Loucy (cell line): ENCODE measurements at regions not wholly inside any gene's neighbourhood (a gene's known extent, or its start where the extent isn't known, plus 50 kb on each side); places are given as distances from the start of the nearest gene placed in this dataset.

Experiments used
- H2AFZ ChIP-seq: fragments of 200-600 bp; sonication (generic); 2 replicates; pipeline ENCODE4 v1.6.0; 2016; ENCODE audit warnings: antibody characterized with exemption, mild to moderate bottlenecking, low read length, moderate library complexity
- H3F3A ChIP-seq: fragments of 200-600 bp; 2 replicates; pipeline ENCODE4 v1.6.0; 2016; ENCODE audit warnings: antibody characterized with exemption, low read depth, mild to moderate bottlenecking
- H3K27me3 ChIP-seq: fragments of 200-600 bp; sonication (generic); 2 replicates; pipeline ENCODE4 v1.6.1; 2014; ENCODE audit warnings: low read length, mild to moderate bottlenecking; ENCODE audit not compliant: insufficient read depth, poor library complexity, severe bottlenecking
- H3K36me3 ChIP-seq: fragments of 200-600 bp; sonication (generic); 2 replicates; pipeline ENCODE4 v1.6.1; 2016; ENCODE audit warnings: low read length; ENCODE audit not compliant: insufficient read depth
- H3K4me1 ChIP-seq: fragments of 200-600 bp; sonication (generic); 2 replicates; pipeline ENCODE4 v1.5.1; 2014; ENCODE audit warnings: low read length, mild to moderate bottlenecking; ENCODE audit not compliant: insufficient read depth, poor library complexity, severe bottlenecking
- H3K4me2 ChIP-seq: fragments of 200-600 bp; sonication (generic); 2 replicates; pipeline ENCODE4 v1.6.0; 2014; ENCODE audit warnings: antibody characterized with exemption, low read length, low read depth, mild to moderate bottlenecking; ENCODE audit not compliant: poor library complexity, severe bottlenecking
- H3K4me3 ChIP-seq: fragments of 200-600 bp; sonication (generic); 2 replicates; pipeline ENCODE4 v1.5.1; 2014; ENCODE audit warnings: low read length, mild to moderate bottlenecking, mixed read lengths; ENCODE audit not compliant: poor library complexity, severe bottlenecking
- H3K79me2 ChIP-seq: fragments of 200-600 bp; sonication (generic); 2 replicates; pipeline ENCODE4 v1.6.1; 2014; ENCODE audit warnings: low read length; ENCODE audit not compliant: insufficient read depth
- H3K9ac ChIP-seq: fragments of 200-600 bp; sonication (generic); 2 replicates; pipeline ENCODE4 v1.6.0; 2014; ENCODE audit warnings: mild to moderate bottlenecking, low read depth, low read length, moderate library complexity; ENCODE audit not compliant: poor library complexity, severe bottlenecking
- H3K9me2 ChIP-seq: fragments of 200-600 bp; sonication (generic); replicated peaks from 2 replicates; pipeline ENCODE4 v1.6.1; 2016; ENCODE audit warnings: low read depth, low read length, mixed read lengths
- H3K9me3 ChIP-seq: fragments of 200-600 bp; sonication (generic); 2 replicates; pipeline ENCODE4 v1.6.1; 2014; ENCODE audit warnings: mild to moderate bottlenecking, antibody characterized with exemption, low read length, low read depth; ENCODE audit not compliant: insufficient read depth
- H4K20me1 ChIP-seq: fragments of 200-600 bp; sonication (generic); 2 replicates; pipeline ENCODE4 v1.6.0; 2014; ENCODE audit warnings: antibody characterized with exemption, low read length, mild to moderate bottlenecking; ENCODE audit not compliant: insufficient read depth, poor library complexity, severe bottlenecking
- CTCF ChIP-seq: fragments of 200-600 bp; sonication (generic); conservative IDR thresholded peaks from 2 replicates; pipeline ENCODE4 v1.5.1; 2014; ENCODE audit warnings: mild to moderate bottlenecking, antibody characterized with exemption, low read length
- EZH2phosphoT487 ChIP-seq: fragments of 200-600 bp; IDR thresholded peaks from 2 replicates; pipeline ENCODE4 v1.6.1; 2018; ENCODE audit warnings: antibody characterized with exemption, mild to moderate bottlenecking, moderate library complexity, borderline replicate concordance

GRCh38 chr3:59631482-59631881 lies 581.7 kb upstream of the CFAP20DC start:
- no peak overlapping the region for H3K9ac ChIP-seq
- H3K4me3 ChIP-seq, result no peak overlapping the region
- no peaks in the 10 kb centered on the region for H3K27me3 ChIP-seq
- H2AFZ ChIP-seq, result no peak overlapping the region
- H3K36me3 ChIP-seq, result no peaks in the 10 kb centered on the region
- no peaks in the 10 kb centered on the region for H3K9me3 ChIP-seq
- H3K4me1 ChIP-seq, result peaks cover 8% of the 10 kb centered on the region
- TF ChIP-seq EZH2phosphoT487 (no peak), CTCF (no peak)
- no peaks in the 10 kb centered on the region for H4K20me1 ChIP-seq
- no peaks in the 10 kb centered on the region for H3K9me2 ChIP-seq
- no peaks in the 10 kb centered on the region for H3F3A ChIP-seq
- no peaks in the 10 kb centered on the region for H3K79me2 ChIP-seq
- no peak overlapping the region for H3K4me2 ChIP-seq

- Histone ChIP-seq H3F3A (no peaks in the 10 kb centered on the region), H3K4me3 (no peak overlapping the region), H3K9me3 (no peaks in the 10 kb centered on the region), H3K4me1 (no peaks in the 10 kb centered on the region), H3K9me2 (no peaks in the 10 kb centered on the region), H2AFZ (no peak overlapping the region), H3K4me2 (no peak overlapping the region), H3K27me3 (no peaks in the 10 kb centered on the region), H3K36me3 (no peaks in the 10 kb centered on the region), H3K79me2 (no peaks in the 10 kb centered on the region), H3K9ac (no peak overlapping the region), H4K20me1 (no peaks in the 10 kb centered on the region)
- TF ChIP-seq EZH2phosphoT487, result no peak
- TF ChIP-seq CTCF, result no peak
Measured at GRCh38 chr3:59621037-59621436, 571.2 kb upstream of the CFAP20DC start.

GRCh38 chr3:59620325-59620724 lies 570.5 kb upstream of the CFAP20DC start:
- H3K9me2 ChIP-seq, result no peaks in the 10 kb centered on the region
- H3K4me3 ChIP-seq, result no peak overlapping the region
- no peaks in the 10 kb centered on the region for H3F3A ChIP-seq
- no peaks in the 10 kb centered on the region for H4K20me1 ChIP-seq
- H2AFZ ChIP-seq, result no peak overlapping the region
- no peak overlapping the region for H3K4me2 ChIP-seq
- H3K9me3 ChIP-seq, result no peaks in the 10 kb centered on the region
- no peaks in the 10 kb centered on the region for H3K36me3 ChIP-seq
- no peaks in the 10 kb centered on the region for H3K27me3 ChIP-seq
- H3K4me1 ChIP-seq, result no peaks in the 10 kb centered on the region
- H3K79me2 ChIP-seq, result no peaks in the 10 kb centered on the region
- no peak for TF ChIP-seq EZH2phosphoT487
- H3K9ac ChIP-seq, result no peak overlapping the region

GRCh38 chr3:59612444-59612715 lies 562.6 kb upstream of the CFAP20DC start:
- Histone ChIP-seq H3K36me3 (no peaks in the 10 kb centered on the region), H2AFZ (no peak overlapping the region), H3K4me1 (no peaks in the 10 kb centered on the region), H3K9me3 (no peaks in the 10 kb centered on the region), H3K9me2 (no peaks in the 10 kb centered on the region), H3K79me2 (no peaks in the 10 kb centered on the region), H4K20me1 (no peaks in the 10 kb centered on the region), H3K4me2 (no peak overlapping the region), H3F3A (no peaks in the 10 kb centered on the region), H3K4me3 (no peak overlapping the region), H3K9ac (no peak overlapping the region), H3K27me3 (no peaks in the 10 kb centered on the region)
- TF ChIP-seq CTCF, result no peak
- TF ChIP-seq EZH2phosphoT487, result no peak
